NT2/D1 (cell line): ENCODE measurements at regions not wholly inside any gene's neighbourhood (a gene's known extent, or its start where the extent isn't known, plus 50 kb on each side); places are given as distances from the start of the nearest gene placed in this dataset.

ENCODE experiments used
- SUZ12 ChIP-seq: IDR thresholded peaks from 2 replicates; pipeline ENCODE4 v1.6.1; 2011; ENCODE audit not compliant: insufficient read length, insufficient read depth; ENCODE audit errors: extremely low read depth
- ZNF274 ChIP-seq: IDR thresholded peaks from 2 replicates; pipeline ENCODE4 v1.6.1; 2011; ENCODE audit warnings: mild to moderate bottlenecking, low read depth, low read length

- TF ChIP-seq SUZ12 (no peak), ZNF274 (no peak)
Measured at GRCh38 chr13:110984798-110985197, 69.9 kb upstream of the ANKRD10 start.
